ENCODE measurements at regions not wholly inside any gene's neighbourhood (a gene's known extent, or its start where the extent isn't known, plus 50 kb on each side); places are given as distances from the start of the nearest gene placed in this dataset.
A peak's percentile ranks its signal among the peaks of the same experiment; 100 is the strongest.
"Not testable (repeated sequence)": the region's sequence is repeated elsewhere in the genome, so short reads cannot be mapped to it uniquely, and the experiment has no call there.

- DNase-seq (ENCODE audit: low read depth): no peak
Measured at GRCh38 chr2:207328944-207329386, 163.2 kb upstream of the KLF7 start.

DNA sequence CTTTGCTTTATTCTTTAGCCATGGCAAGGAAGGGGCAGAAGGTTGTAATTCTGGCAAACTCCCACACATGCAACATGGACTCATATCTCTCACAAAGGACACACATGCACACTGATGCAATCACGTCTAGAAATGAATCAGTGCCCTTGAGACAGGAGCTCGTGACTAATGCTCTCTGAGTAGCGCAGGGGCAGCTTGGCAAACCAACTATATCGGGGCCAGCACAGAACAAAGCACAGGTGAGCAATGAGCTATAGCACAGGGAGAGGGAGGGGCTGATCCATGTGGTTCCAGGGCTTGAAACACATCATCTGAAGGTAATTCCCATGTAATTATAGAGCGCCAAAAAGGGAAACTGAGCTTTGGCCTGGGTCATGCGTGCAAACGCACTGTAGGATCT is 165.2 kb upstream of the KLF7 start:
- peak; percentile 84 for DNase-seq (ENCODE audit: low read depth)

DNA sequence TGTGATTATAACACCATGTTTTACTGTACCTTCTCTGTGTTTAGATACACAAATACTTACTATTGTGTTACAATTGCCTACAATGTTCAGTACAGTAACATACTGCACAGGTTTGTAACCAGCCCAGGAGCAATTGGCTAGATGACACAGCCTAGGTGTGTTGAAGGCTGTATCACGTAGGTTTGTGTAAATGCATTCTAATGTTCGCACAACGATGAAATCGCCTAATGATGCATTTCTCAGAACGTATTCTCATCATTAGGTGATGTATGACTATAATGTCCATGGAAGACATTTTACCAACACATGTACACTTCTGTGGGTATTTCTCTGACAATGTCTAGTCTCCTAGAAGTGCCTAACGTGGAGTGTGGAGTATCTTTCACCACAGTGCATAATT is 165.9 kb upstream of the KLF7 start:
- no peak for DNase-seq (ENCODE audit: low read depth)

DNA sequence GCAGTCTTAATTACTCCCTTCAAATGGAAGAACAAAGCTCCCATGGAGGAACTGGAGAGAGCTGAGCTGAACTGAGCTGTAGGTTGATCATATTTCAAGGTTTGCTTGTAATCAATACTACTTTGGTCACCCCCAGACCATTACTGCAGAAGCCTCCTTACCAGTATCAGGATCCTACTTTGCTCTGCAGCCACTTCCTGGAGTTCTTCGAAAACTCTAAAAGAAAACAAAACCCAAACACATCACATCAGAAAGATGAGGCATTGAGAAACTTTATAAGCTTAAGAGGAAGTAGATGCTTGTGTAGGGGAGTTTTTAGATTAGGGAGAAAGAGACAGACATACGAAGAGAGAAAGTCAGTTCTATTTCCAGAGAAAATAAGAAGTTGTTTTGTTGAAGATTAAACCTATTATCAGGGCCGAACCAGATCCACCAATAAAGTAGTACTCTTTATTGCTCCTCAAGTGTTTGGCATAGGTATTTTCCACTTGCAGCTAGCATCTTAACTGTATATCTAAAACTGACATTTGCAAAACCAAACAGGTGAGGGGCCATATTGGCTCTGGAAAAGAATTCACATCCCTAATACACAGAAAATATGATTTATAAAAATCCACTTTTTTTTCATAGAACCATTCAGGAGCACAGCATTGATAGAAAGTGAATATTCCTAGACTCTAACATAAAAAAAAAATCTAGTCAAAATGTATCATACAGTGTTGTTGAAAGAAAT is 166.9 kb upstream of the KLF7 start:
- DNase-seq (ENCODE audit: low read depth): no peak

DNA sequence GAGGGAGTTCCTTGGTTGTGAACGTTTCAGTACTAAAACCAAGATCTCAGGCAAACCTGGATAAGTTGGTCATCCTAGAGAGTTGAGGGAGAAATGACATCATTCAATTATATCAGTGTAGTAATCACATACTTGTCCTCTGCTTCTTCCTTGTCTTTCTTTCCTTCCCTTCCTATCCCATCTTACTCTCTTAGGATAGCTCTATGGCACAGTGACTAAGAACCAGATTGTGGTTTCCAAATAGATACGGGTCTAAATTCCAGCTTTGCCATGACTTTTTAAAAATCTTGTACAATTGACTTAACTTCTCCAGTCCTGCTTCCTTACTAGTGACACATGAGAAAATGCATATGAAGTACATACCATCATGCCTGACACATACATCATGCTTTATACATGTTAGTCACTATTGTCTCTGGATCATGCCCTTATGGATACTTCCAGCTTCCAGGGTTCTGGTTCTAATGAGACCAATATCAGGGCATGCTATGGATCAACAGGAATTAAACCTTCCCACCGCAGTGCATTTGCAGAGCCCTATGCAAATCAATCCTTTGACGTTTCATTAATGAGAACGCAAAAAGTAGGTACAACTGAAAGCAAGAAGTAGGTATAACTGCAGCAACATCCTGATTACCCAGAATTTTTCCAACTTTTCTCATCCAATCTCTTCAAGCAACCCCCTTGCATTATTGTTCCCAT is 168.0 kb upstream of the KLF7 start:
- peak; percentile 13 for DNase-seq (ENCODE audit: low read depth)

DNA sequence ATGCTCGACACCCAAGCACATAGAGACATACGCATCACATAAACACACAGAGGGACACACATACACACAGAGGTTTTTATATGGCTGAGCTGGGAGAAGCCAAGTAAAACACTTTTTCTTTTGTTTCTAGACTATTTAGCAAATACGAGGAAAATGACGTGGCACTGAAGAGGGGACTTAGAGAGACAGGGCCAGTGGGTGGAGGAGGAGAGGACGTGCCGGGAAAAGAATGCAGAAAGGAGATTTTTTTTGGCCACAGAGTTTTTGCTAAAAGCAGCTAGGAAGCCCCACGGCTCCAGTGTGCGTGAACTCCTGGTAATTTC is 168.5 kb upstream of the KLF7 start:
- DNase-seq (ENCODE audit: low read depth): no peak

GRCh38 chr2:207334624-207335371 is 169.1 kb upstream of the KLF7 start:
- peak; percentile 98 for DNase-seq (ENCODE audit: low read depth)

DNA sequence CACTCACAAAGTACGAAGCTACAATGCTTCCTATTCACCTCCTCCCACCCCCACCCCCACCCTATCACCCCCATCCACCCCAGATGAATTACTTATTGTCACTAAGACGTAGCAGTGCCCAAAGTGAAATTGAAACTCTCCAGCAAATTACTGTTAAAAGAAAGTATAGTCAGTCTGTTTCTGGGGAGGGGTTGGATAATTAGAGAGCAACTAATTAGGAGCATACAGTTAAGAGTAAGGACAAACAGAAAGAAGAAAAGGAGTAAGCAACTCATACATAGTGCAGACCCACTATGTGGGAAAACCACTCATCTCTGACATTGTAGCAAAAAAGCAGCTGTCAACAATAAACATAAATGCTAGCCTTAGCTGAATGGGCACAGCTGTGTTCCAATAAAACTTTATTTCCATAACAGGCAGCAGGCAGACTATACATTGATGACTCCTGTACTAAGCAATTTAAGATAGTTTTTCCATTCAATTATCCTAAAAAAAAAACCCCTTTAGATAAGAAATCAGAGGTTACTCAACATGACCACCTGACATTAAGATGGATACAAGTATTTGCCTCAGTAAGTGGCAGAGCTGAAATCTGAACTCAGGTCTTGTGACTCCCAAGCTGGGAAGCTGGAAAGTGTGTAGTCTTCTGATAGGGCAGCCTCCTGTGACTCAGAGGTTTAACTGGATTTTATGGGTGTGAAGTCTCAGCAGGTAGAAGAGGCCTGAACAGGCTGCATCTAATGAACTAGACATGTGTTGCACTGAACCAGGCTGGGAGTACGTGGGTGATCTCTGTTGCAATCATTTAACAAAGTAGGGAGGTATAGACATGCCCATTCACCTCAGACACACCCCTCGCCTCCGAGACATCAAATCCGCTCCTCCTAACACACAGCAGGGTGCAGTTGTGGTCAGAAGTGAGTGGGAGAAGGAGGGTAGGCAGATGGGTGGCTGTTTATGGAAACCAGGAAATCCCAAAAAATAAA is 171.8 kb upstream of the KLF7 start:
- no peak for DNase-seq (ENCODE audit: low read depth)

DNA sequence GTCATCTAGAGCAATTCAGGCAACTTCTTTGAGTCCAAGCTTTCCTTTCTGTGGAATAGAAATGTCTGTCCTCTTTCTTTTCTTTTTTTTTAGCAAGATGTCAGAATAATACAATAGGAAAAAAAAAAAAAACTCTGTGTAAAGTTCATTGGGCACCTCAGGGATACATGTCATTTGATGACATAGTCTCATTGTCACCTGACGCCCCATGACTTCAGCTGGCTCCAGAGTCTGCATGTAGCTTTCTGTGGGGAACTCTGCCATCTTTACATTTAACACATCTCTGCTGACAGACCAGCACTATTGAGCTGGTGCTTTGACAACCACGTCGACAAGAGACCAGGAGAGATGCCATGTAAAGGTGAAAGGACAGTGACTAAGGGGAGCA is 172.5 kb upstream of the KLF7 start:
- no peak for DNase-seq (ENCODE audit: low read depth)

GRCh38 chr2:207338610-207339009 is 172.9 kb upstream of the KLF7 start:
- DNase-seq (ENCODE audit: low read depth): no peak

- DNase-seq (ENCODE audit: low read depth): no peak
Measured at GRCh38 chr2:207341112-207341750, 175.5 kb upstream of the KLF7 start.

DNA sequence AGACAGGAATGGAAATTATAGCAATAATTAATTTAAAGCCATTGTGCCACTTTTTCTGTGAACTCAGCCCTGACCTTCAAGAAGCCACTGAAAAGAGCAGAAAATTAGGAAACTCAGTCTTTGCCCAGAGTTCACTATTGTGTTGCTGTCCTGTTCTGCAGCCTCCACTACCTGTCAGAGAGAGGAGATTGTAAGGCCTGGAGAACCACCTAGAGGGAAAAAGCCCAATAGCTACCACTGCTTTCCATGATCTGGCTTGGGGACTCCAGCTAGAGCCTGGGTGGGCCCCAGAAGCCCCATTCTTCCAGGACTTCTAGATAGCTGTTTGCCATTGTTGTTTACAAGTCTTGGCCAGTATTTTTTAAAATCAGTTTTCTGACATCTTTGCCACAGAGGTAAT is 176.1 kb upstream of the KLF7 start:
- no peak for DNase-seq (ENCODE audit: low read depth)

- not testable (repeated sequence) for DNase-seq (ENCODE audit: low read depth)
Measured at GRCh38 chr2:207344596-207345394, 179.0 kb upstream of the KLF7 start.

DNA sequence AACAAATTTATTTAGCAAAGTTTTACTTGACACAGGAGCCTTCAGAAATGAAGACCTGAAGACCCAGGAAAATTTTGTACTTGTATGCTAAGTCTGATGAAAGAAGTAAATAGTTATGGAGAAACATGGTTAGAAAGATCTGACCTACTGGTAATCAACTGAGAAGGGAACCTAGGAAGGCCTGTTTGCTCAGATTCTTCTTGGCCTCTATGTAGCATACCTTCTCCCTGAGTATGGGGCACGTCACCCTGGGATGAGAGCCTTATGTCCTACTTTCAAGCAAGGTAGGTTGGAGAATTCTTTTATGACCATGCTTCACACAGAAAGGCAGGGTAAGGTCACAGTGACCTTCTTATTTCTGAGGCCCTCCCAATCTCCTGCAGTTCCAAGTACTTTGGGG is 178.6 kb upstream of the CREB1 start:
- no peak for DNase-seq (ENCODE audit: low read depth)

- DNase-seq (ENCODE audit: low read depth): no peak
Measured at GRCh38 chr2:207352978-207353671, 176.6 kb upstream of the CREB1 start.

- no peak for DNase-seq (ENCODE audit: low read depth)
Measured at GRCh38 chr2:207353836-207354235, 175.9 kb upstream of the CREB1 start.

DNA sequence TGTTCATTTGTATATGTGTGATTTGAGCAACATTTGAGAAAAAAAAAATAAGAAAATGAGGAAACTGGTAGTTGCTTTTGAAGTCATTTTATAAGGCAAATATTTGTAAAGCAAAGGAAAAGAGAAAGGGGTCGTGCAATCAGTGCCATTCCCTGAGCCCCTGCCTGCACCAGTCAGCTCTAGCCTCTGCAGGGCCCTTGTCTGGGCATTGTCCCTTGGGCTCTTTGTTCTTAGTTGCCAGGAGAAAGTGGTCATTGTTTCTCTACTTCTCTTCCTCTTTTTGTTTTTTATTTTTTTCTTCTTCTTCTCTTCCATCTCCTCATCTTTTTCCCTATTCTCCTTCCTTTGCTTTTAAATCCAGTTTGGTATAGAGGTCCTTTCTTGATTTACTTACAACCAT is 175.3 kb upstream of the CREB1 start:
- DNase-seq (ENCODE audit: low read depth): no peak

GRCh38 chr2:207356567-207356966 is 173.2 kb upstream of the CREB1 start:
- DNase-seq (ENCODE audit: low read depth): no peak

DNA sequence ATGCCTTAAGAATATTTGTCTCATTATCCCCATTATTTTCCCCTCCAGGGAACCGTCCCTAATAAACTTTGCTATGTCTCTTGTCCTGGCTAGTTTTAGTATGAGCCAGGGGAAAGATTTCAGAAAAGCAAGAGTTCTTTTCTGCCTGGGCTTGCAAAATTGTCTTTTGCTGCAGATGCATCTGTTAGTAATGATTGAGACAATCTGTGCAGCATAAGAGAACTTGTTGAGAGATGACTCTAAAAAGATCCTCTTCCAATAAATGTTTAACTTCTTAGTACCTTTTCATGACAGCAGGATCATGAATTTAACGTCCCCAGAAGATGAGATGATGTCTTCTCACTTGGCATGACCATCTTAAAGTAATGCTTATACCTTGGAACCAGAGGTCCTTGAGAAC is 172.5 kb upstream of the CREB1 start:
- no peak for DNase-seq (ENCODE audit: low read depth)

DNA sequence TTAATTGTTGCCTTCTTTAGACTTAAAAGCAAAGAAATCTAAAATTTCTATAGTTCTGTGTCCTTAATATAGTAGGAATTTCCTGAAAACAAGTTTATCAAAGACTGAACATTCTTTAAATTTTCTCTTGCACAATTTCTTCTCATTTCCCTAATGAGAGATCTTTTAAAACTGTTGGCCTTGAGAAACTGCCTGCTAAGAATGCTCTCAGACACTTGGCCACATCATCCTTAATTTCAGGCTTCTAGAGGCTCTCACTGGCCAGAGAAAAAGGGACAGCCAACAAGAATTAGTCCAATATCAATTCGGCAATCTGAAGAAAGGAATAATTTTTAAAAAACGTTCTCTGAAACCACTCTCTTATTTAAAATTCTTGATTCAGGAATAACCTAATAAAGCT is 167.0 kb upstream of the CREB1 start:
- no peak for DNase-seq (ENCODE audit: low read depth)

All from GM04503 (cell line).